AG09319 (cell line): ENCODE measurements at regions not wholly inside any gene's neighbourhood (a gene's known extent, or its start where the extent isn't known, plus 50 kb on each side); places are given as distances from the start of the nearest gene placed in this dataset.

ENCODE experiments used
- DNase-seq: peaks from one replicate; pipeline ENCODE4 v3.0.0-alpha.2; 2010; ENCODE audit warnings: low read depth; ENCODE audit errors: extremely low read depth
- TF ChIP-seq, protein P1 (sequence below): IDR thresholded peaks from 2 replicates; pipeline ENCODE4 v1.5.1; 2011; ENCODE audit warnings: low read depth, mild to moderate bottlenecking, inconsistent platforms, low read length, moderate library complexity

DNA sequence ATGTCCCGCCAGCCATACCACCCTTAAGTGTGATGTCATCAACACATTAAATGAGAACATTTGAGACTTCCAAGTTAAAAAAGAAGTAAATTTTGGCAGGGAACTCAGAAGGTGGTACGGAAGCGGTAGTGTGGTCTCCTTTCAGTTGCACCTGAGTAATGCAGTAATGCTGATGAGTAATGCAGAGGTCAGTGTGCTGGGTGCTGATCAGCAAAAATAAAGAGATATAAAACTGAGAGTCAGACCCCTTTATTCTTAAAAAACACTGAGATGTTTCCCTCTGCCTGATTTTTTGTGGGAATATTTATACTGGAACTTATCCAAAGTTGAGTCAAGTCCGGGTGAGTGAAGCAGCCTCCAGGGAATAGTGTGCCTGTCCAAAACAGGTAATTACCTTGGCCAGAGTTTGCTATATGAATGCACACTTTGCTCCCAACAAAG lies 370.6 kb upstream of the PRICKLE1 start:
- no peak for DNase-seq
- TF ChIP-seq, protein P1, sequence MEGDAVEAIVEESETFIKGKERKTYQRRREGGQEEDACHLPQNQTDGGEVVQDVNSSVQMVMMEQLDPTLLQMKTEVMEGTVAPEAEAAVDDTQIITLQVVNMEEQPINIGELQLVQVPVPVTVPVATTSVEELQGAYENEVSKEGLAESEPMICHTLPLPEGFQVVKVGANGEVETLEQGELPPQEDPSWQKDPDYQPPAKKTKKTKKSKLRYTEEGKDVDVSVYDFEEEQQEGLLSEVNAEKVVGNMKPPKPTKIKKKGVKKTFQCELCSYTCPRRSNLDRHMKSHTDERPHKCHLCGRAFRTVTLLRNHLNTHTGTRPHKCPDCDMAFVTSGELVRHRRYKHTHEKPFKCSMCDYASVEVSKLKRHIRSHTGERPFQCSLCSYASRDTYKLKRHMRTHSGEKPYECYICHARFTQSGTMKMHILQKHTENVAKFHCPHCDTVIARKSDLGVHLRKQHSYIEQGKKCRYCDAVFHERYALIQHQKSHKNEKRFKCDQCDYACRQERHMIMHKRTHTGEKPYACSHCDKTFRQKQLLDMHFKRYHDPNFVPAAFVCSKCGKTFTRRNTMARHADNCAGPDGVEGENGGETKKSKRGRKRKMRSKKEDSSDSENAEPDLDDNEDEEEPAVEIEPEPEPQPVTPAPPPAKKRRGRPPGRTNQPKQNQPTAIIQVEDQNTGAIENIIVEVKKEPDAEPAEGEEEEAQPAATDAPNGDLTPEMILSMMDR, result no peak

DNA sequence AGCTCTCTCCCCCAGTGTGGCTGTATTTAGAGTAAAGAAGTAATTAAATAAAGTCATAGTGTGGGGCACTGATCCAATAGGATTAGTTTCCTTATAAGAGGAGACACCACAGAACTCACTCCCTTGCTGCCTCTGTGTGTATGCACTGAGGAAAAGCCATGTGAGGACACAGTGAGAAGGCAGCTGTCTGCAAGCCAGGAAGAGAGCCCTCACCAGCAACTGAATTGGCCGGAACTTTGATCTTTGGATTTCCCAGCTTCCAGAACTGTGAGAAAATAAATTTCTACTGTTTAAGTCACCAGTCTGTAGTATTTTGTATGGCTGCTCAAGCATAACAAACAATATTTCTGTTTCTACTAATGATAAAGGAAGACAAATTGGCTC lies 368.7 kb upstream of the PRICKLE1 start:
- DNase-seq, result no peak
- TF ChIP-seq, protein P1, result no peak

DNA sequence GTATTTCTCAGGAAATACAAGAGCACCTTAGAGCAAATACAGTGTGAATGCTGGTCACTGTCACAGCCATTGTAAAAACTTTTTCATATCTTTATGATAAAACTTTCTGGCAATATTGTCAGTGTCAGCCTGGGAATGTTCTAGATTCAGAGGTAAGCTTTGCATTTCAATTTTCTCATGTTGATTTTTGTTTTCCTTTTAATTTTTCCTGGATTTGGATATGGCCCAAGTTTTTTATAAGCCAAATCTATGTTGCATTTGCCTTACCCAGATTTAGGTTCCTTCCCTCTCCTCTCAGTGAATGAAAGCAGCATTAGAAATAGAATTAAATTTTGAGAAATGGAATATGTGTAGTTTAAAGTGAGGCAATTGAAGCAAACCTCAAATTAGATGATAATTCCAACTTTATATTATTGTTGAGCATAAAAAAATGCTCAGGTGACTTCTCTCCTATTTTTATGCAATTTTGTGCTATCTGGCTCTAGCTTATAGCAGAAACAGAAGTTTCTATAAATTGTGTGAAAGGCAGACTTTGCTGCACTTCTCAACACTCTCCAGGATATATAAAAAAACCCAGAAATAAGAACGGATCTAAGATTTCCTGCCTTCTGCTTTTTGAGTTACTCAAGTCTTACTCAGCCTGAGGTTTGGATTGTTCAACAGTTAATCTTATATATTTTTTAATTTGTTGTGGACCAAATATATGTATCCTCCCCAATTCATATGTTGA lies 368.2 kb upstream of the PRICKLE1 start:
- TF ChIP-seq, protein P1, result no peak
- DNase-seq, result no peak

DNA sequence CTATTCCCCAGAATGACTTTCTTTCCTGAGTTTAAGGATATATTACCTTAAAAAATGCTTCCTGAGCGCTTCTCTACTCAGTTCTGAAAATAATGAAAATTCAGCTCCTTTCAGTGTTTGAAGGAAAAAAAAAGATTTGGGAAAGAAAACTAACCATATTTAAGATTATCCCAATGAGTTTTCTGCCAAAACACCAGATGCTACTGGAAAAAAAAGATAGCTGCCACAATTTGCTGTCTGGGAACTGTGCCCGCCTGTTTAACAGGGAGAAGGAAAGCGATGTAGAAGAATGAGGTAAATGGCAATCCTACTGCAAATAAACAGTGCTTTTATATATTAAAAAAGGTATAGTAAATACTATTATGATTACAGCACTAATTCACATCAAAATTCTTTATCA lies 367.6 kb upstream of the PRICKLE1 start:
- DNase-seq, result no peak

DNA sequence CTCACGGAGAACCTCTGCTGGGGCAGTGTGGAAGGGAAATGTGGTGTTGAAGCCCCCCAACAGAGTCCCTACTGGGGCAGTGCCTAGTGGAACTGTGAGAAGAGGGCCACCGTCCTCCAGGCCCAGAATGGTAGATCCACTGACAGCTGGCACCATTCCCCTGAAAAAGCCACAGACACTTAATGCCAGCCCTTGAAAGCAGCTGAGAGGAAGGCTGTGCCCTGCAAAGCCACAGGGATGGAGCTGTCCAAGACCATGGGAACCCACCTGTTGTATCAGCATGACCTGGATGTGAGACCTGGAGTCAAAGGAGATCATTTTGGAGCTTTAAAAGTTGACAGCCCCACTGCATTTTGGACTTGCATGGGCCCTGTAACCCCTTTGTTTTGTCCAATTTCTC lies 363.5 kb upstream of the PRICKLE1 start:
- no peak for DNase-seq
- TF ChIP-seq, protein P1, result no peak

More for the DNA sequence above, 367.6 kb upstream of the PRICKLE1 start:
- TF ChIP-seq, protein P1, result no peak

DNA sequence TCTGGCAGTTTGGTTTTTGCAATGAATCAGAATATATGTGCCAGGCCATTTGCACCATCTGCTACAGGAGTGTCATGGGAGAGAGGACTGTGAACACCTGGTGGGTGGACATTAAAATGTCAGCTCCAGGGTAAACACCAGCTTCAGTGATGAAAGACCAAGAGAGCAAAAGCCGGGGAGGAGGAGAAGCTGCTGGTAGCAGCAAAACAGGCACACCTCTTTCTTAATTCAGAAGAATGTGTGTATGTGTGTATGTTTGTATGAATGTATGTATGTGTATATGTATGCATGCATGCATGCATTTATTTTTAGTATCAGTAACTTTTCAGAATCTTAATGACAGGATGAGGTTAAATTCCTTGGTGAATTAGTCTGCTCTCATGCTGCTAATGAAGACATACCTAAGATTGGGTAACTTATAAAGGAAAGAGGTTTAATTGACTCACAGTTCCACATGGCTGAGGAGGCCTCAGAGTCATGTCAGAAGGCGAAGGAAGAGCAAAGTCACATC lies 357.4 kb upstream of the PRICKLE1 start:
- TF ChIP-seq, protein P1, result no peak
- DNase-seq, result no peak

DNA sequence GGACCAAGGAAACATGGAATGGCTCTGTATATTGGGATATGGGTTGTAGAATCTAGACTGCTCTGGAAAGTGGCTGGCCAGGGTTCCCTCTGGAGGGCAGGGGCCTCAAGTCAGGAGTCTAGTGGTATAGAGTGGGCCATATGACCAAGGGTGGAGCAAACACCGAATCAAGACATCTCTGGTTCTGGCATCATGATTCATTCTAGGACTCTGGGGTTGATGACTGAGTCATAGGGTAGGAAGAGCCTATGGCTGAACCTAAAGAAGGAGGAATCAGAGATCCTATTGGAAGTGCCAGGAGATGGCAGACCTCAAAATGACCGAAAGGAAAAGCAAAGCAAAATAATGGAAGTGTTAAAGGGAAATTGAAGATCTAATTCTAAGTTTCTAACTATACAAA lies 356.4 kb upstream of the PRICKLE1 start:
- TF ChIP-seq, protein P1, result no peak
- no peak for DNase-seq
